Loucy (cell line): ENCODE measurements at regions not wholly inside any gene's neighbourhood (a gene's known extent, or its start where the extent isn't known, plus 50 kb on each side); places are given as distances from the start of the nearest gene placed in this dataset.

ENCODE experiments used
- H2AFZ ChIP-seq: fragments of 200-600 bp; sonication (generic); 2 replicates; pipeline ENCODE4 v1.6.0; 2016; ENCODE audit warnings: antibody characterized with exemption, mild to moderate bottlenecking, low read length, moderate library complexity
- H3F3A ChIP-seq: fragments of 200-600 bp; 2 replicates; pipeline ENCODE4 v1.6.0; 2016; ENCODE audit warnings: antibody characterized with exemption, low read depth, mild to moderate bottlenecking
- H3K27me3 ChIP-seq: fragments of 200-600 bp; sonication (generic); 2 replicates; pipeline ENCODE4 v1.6.1; 2014; ENCODE audit warnings: low read length, mild to moderate bottlenecking; ENCODE audit not compliant: insufficient read depth, poor library complexity, severe bottlenecking
- H3K36me3 ChIP-seq: fragments of 200-600 bp; sonication (generic); 2 replicates; pipeline ENCODE4 v1.6.1; 2016; ENCODE audit warnings: low read length; ENCODE audit not compliant: insufficient read depth
- H3K4me1 ChIP-seq: fragments of 200-600 bp; sonication (generic); 2 replicates; pipeline ENCODE4 v1.5.1; 2014; ENCODE audit warnings: low read length, mild to moderate bottlenecking; ENCODE audit not compliant: insufficient read depth, poor library complexity, severe bottlenecking
- H3K4me2 ChIP-seq: fragments of 200-600 bp; sonication (generic); 2 replicates; pipeline ENCODE4 v1.6.0; 2014; ENCODE audit warnings: antibody characterized with exemption, low read length, low read depth, mild to moderate bottlenecking; ENCODE audit not compliant: poor library complexity, severe bottlenecking
- H3K4me3 ChIP-seq: fragments of 200-600 bp; sonication (generic); 2 replicates; pipeline ENCODE4 v1.5.1; 2014; ENCODE audit warnings: low read length, mild to moderate bottlenecking, mixed read lengths; ENCODE audit not compliant: poor library complexity, severe bottlenecking
- H3K79me2 ChIP-seq: fragments of 200-600 bp; sonication (generic); 2 replicates; pipeline ENCODE4 v1.6.1; 2014; ENCODE audit warnings: low read length; ENCODE audit not compliant: insufficient read depth
- H3K9ac ChIP-seq: fragments of 200-600 bp; sonication (generic); 2 replicates; pipeline ENCODE4 v1.6.0; 2014; ENCODE audit warnings: mild to moderate bottlenecking, low read depth, low read length, moderate library complexity; ENCODE audit not compliant: poor library complexity, severe bottlenecking
- H3K9me2 ChIP-seq: fragments of 200-600 bp; sonication (generic); replicated peaks from 2 replicates; pipeline ENCODE4 v1.6.1; 2016; ENCODE audit warnings: low read depth, low read length, mixed read lengths
- H3K9me3 ChIP-seq: fragments of 200-600 bp; sonication (generic); 2 replicates; pipeline ENCODE4 v1.6.1; 2014; ENCODE audit warnings: mild to moderate bottlenecking, antibody characterized with exemption, low read length, low read depth; ENCODE audit not compliant: insufficient read depth
- H4K20me1 ChIP-seq: fragments of 200-600 bp; sonication (generic); 2 replicates; pipeline ENCODE4 v1.6.0; 2014; ENCODE audit warnings: antibody characterized with exemption, low read length, mild to moderate bottlenecking; ENCODE audit not compliant: insufficient read depth, poor library complexity, severe bottlenecking
- EZH2phosphoT487 ChIP-seq: fragments of 200-600 bp; IDR thresholded peaks from 2 replicates; pipeline ENCODE4 v1.6.1; 2018; ENCODE audit warnings: antibody characterized with exemption, mild to moderate bottlenecking, moderate library complexity, borderline replicate concordance
- TF ChIP-seq, protein P1 (sequence below): fragments of 200-600 bp; sonication (generic); conservative IDR thresholded peaks from 2 replicates; pipeline ENCODE4 v1.5.1; 2014; ENCODE audit warnings: mild to moderate bottlenecking, antibody characterized with exemption, low read length

DNA sequence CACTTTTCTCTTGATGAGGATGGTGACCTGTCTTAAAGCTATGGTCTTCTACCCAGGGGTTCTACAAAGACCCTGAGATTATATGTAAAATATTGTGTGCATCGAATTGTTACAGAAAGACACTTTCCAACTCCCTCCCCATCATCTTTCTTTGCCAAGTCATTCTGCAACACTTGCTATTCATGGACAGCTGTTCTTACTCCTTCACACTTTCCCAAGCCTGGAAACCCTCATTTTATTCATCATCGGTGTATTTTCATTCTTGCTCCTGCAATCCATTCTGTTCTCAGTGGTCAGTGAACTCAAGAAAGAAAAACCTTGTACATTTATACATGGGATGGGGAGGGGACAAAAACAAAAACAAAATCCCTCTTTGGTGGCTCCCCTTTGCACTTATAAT lies 90.5 kb upstream of the STXBP6 start:
- Histone ChIP-seq H4K20me1 (no peaks in the 10 kb centered on the region), H3F3A (no peaks in the 10 kb centered on the region), H3K9me3 (no peaks in the 10 kb centered on the region), H3K4me3 (no peak overlapping the region), H3K36me3 (no peaks in the 10 kb centered on the region), H3K9ac (no peak overlapping the region), H3K79me2 (no peaks in the 10 kb centered on the region), H3K27me3 (no peaks in the 10 kb centered on the region), H3K4me2 (no peak overlapping the region), H2AFZ (no peak overlapping the region), H3K4me1 (no peaks in the 10 kb centered on the region), H3K9me2 (no peaks in the 10 kb centered on the region)
- TF ChIP-seq, protein P1, sequence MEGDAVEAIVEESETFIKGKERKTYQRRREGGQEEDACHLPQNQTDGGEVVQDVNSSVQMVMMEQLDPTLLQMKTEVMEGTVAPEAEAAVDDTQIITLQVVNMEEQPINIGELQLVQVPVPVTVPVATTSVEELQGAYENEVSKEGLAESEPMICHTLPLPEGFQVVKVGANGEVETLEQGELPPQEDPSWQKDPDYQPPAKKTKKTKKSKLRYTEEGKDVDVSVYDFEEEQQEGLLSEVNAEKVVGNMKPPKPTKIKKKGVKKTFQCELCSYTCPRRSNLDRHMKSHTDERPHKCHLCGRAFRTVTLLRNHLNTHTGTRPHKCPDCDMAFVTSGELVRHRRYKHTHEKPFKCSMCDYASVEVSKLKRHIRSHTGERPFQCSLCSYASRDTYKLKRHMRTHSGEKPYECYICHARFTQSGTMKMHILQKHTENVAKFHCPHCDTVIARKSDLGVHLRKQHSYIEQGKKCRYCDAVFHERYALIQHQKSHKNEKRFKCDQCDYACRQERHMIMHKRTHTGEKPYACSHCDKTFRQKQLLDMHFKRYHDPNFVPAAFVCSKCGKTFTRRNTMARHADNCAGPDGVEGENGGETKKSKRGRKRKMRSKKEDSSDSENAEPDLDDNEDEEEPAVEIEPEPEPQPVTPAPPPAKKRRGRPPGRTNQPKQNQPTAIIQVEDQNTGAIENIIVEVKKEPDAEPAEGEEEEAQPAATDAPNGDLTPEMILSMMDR = no peak
- TF ChIP-seq EZH2phosphoT487 = no peak

DNA sequence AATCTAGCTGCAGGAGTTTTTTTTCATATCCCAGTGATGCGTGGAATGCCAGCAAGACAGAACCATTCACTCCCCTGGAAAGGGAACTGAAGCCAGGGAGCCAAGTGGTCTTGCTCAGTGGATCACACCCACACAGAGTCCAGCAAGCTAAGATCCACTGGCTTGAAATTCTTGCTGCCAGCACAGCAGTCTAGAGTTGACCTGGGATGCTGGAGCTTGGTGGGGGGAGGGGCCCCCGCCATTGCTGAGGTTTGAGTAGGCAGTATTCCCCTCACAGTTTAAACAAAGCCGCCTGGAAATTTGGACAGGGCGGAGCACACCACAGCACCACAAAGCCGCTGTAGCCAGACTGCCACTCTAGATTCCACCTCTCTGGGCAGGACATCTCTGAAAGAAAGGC lies 86.9 kb upstream of the STXBP6 start:
- Histone ChIP-seq H2AFZ (no peak overlapping the region), H3K4me3 (no peak overlapping the region), H3K9me3 (no peaks in the 10 kb centered on the region), H3K4me2 (no peak overlapping the region), H3K9ac (no peak overlapping the region), H4K20me1 (no peaks in the 10 kb centered on the region), H3K36me3 (no peaks in the 10 kb centered on the region), H3K79me2 (no peaks in the 10 kb centered on the region), H3K4me1 (no peaks in the 10 kb centered on the region), H3F3A (no peaks in the 10 kb centered on the region), H3K27me3 (no peaks in the 10 kb centered on the region), H3K9me2 (no peaks in the 10 kb centered on the region)
- no peak for TF ChIP-seq EZH2phosphoT487
- TF ChIP-seq, protein P1 = no peak

DNA sequence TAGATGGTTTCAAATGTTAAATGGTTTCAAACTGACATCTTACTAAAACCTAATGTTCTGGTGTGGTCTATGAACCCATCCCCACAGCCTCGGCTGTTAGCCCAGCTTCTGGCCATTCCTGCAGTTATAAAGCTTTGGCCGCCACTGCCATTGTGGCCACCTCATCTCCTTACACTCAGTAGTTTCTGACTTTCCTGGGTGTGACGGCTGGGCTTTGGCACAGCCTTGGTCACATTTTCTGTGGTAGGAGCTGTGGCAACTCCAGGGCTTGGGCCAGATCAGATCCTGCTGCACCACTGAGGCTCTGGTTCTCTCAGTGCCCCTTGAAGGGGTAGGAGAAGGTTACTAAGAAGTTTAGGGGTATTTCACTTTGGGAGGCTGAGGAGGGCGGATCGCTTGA lies 84.2 kb upstream of the STXBP6 start:
- Histone ChIP-seq H4K20me1 (no peaks in the 10 kb centered on the region), H3F3A (no peaks in the 10 kb centered on the region), H3K36me3 (no peaks in the 10 kb centered on the region), H3K27me3 (no peaks in the 10 kb centered on the region), H3K4me3 (no peak overlapping the region), H2AFZ (no peak overlapping the region), H3K79me2 (no peaks in the 10 kb centered on the region), H3K9me2 (no peaks in the 10 kb centered on the region), H3K9me3 (no peaks in the 10 kb centered on the region), H3K4me2 (no peak overlapping the region), H3K9ac (no peak overlapping the region), H3K4me1 (no peaks in the 10 kb centered on the region)
- TF ChIP-seq, protein P1 = no peak
- TF ChIP-seq EZH2phosphoT487 = no peak
